GM23338 (cell line): ENCODE measurements at regions not wholly inside any gene's neighbourhood (a gene's known extent, or its start where the extent isn't known, plus 50 kb on each side); places are given as distances from the start of the nearest gene placed in this dataset.

Experiments used
- ATAC-seq: fragments of 200-7000 bp; cut with Tn5 transposase; 3 replicates; pipeline ENCODE4 v1.9.1; 2020
- DNase-seq: peaks from one replicate; pipeline ENCODE4 v3.0.0-alpha.2; 2015; ENCODE audit warnings: low spot score
- H2AFZ ChIP-seq: fragments of 200-600 bp; sonication (generic); 2 replicates; pipeline ENCODE4 v1.8.0; 2016; ENCODE audit warnings: antibody characterized with exemption, mild to moderate bottlenecking, moderate library complexity
- H3F3A ChIP-seq: fragments of 200-600 bp; sonication (generic); replicated peaks from 2 replicates; pipeline ENCODE4 v1.8.0; 2017; ENCODE audit warnings: antibody characterized with exemption, mixed run types, low read depth
- H3K27ac ChIP-seq: fragments of 200-600 bp; sonication (generic); 2 replicates; pipeline ENCODE4 v1.6.1; 2016; ENCODE audit warnings: low read depth
- H3K27me3 ChIP-seq: fragments of 200-600 bp; sonication (generic); 2 replicates; pipeline ENCODE4 v1.8.0; 2016; ENCODE audit warnings: mild to moderate bottlenecking, mixed run types, moderate library complexity; ENCODE audit not compliant: insufficient read depth
- H3K36me3 ChIP-seq: fragments of 200-600 bp; sonication (generic); 2 replicates; pipeline ENCODE4 v1.8.0; 2016; ENCODE audit warnings: mild to moderate bottlenecking; ENCODE audit not compliant: insufficient read depth
- H3K4me1 ChIP-seq: fragments of 200-600 bp; sonication (generic); 2 replicates; pipeline ENCODE4 v1.8.0; 2016; ENCODE audit warnings: mild to moderate bottlenecking, moderate library complexity; ENCODE audit not compliant: insufficient read depth
- H3K4me2 ChIP-seq: fragments of 200-600 bp; sonication (generic); 2 replicates; pipeline ENCODE4 v1.7.1; 2017; ENCODE audit warnings: mixed run types
- H3K4me3 ChIP-seq: fragments of 200-600 bp; sonication (generic); 2 replicates; pipeline ENCODE4 v1.6.1; 2016; ENCODE audit warnings: mixed run types
- H3K79me2 ChIP-seq: fragments of 200-600 bp; sonication (generic); replicated peaks from 2 replicates; pipeline ENCODE4 v1.8.0; 2017; ENCODE audit warnings: mild to moderate bottlenecking; ENCODE audit not compliant: insufficient read depth
- H3K9me2 ChIP-seq: fragments of 200-600 bp; sonication (generic); 2 replicates; pipeline ENCODE4 v1.8.0; 2017; ENCODE audit not compliant: insufficient read depth
- H4K20me1 ChIP-seq: fragments of 200-600 bp; sonication (generic); replicated peaks from 2 replicates; pipeline ENCODE4 v1.8.0; 2017; ENCODE audit warnings: mild to moderate bottlenecking; ENCODE audit not compliant: insufficient read depth
- H3K27ac Mint-ChIP-seq: 2 replicates; pipeline ENCODE4 v1.8.0; 2020; ENCODE audit warnings: inconsistent platforms, mild to moderate bottlenecking, moderate library complexity, mixed read lengths
- H3K27me3 Mint-ChIP-seq: 3 replicates; pipeline ENCODE4 v1.8.0; 2022; ENCODE audit warnings: low read depth, mild to moderate bottlenecking, moderate library complexity, mixed read lengths, inconsistent platforms; ENCODE audit not compliant: insufficient read depth, poor library complexity
- H3K36me3 Mint-ChIP-seq: 3 replicates; pipeline ENCODE4 v1.8.0; 2021; ENCODE audit warnings: low read depth, mild to moderate bottlenecking, inconsistent platforms, moderate library complexity, mixed read lengths
- H3K4me1 Mint-ChIP-seq: 3 replicates; pipeline ENCODE4 v1.8.0; 2020; ENCODE audit warnings: mild to moderate bottlenecking, inconsistent platforms, mixed read lengths
- H3K4me3 Mint-ChIP-seq: 3 replicates; pipeline ENCODE4 v1.8.0; 2021; ENCODE audit warnings: moderate library complexity, mild to moderate bottlenecking, inconsistent platforms, mixed read lengths
- H3K9me3 Mint-ChIP-seq: 3 replicates; pipeline ENCODE4 v1.8.0; 2020; ENCODE audit warnings: moderate library complexity, mild to moderate bottlenecking, inconsistent platforms, mixed read lengths
- CREB1 ChIP-seq: fragments of 250-450 bp; sonication (Bioruptor Pico); IDR thresholded peaks from 2 replicates; pipeline ENCODE4 v1.5.0; 2020; ENCODE audit warnings: low read depth, mild to moderate bottlenecking, moderate library complexity
- ETS1 ChIP-seq: IDR thresholded peaks from 2 replicates; pipeline ENCODE4 v1.6.1; 2016; ENCODE audit warnings: antibody characterized with exemption
- EZH2 ChIP-seq: fragments of 200-600 bp; sonication (generic); IDR thresholded peaks from one replicate; pipeline ENCODE4 v1.8.0; 2017; ENCODE audit warnings: antibody characterized with exemption, mild to moderate bottlenecking, low read depth; ENCODE audit not compliant: unreplicated experiment
- EZH2phosphoT487 ChIP-seq: fragments of 200-600 bp; sonication (generic); IDR thresholded peaks from one replicate; pipeline ENCODE4 v1.8.1; 2018; ENCODE audit warnings: antibody characterized with exemption; ENCODE audit not compliant: unreplicated experiment
- JUNB ChIP-seq: IDR thresholded peaks from one replicate; pipeline ENCODE4 v1.6.1; 2016; ENCODE audit warnings: antibody characterized with exemption; ENCODE audit not compliant: unreplicated experiment
- POLR2AphosphoS5 ChIP-seq: IDR thresholded peaks from 2 replicates; pipeline ENCODE4 v1.6.1; 2016; ENCODE audit warnings: antibody characterized with exemption, low read depth
- STAT1 ChIP-seq: IDR thresholded peaks from one replicate; pipeline ENCODE4 v1.6.1; 2016; ENCODE audit warnings: antibody characterized with exemption; ENCODE audit not compliant: unreplicated experiment
- ZNF114 ChIP-seq: fragments of 250-450 bp; sonication (Bioruptor Pico); IDR thresholded peaks from 2 replicates; pipeline ENCODE4 v1.5.0; 2020; ENCODE audit warnings: mild to moderate bottlenecking, moderate library complexity
- ZNF331 ChIP-seq: fragments of 250-450 bp; sonication (Bioruptor Pico); IDR thresholded peaks from 2 replicates; pipeline ENCODE4 v1.5.0; 2020; ENCODE audit warnings: low read depth, mild to moderate bottlenecking, moderate library complexity
- TF ChIP-seq, protein P1 (sequence below): fragments of 250-450 bp; sonication (Bioruptor Pico); IDR thresholded peaks from 2 replicates; pipeline ENCODE4 v1.5.0; 2020; ENCODE audit warnings: mild to moderate bottlenecking, moderate library complexity

GRCh38 chr9:28001096-28001495 is 427.8 kb upstream of the C9orf72 start (continued):
- TF ChIP-seq, protein P1, sequence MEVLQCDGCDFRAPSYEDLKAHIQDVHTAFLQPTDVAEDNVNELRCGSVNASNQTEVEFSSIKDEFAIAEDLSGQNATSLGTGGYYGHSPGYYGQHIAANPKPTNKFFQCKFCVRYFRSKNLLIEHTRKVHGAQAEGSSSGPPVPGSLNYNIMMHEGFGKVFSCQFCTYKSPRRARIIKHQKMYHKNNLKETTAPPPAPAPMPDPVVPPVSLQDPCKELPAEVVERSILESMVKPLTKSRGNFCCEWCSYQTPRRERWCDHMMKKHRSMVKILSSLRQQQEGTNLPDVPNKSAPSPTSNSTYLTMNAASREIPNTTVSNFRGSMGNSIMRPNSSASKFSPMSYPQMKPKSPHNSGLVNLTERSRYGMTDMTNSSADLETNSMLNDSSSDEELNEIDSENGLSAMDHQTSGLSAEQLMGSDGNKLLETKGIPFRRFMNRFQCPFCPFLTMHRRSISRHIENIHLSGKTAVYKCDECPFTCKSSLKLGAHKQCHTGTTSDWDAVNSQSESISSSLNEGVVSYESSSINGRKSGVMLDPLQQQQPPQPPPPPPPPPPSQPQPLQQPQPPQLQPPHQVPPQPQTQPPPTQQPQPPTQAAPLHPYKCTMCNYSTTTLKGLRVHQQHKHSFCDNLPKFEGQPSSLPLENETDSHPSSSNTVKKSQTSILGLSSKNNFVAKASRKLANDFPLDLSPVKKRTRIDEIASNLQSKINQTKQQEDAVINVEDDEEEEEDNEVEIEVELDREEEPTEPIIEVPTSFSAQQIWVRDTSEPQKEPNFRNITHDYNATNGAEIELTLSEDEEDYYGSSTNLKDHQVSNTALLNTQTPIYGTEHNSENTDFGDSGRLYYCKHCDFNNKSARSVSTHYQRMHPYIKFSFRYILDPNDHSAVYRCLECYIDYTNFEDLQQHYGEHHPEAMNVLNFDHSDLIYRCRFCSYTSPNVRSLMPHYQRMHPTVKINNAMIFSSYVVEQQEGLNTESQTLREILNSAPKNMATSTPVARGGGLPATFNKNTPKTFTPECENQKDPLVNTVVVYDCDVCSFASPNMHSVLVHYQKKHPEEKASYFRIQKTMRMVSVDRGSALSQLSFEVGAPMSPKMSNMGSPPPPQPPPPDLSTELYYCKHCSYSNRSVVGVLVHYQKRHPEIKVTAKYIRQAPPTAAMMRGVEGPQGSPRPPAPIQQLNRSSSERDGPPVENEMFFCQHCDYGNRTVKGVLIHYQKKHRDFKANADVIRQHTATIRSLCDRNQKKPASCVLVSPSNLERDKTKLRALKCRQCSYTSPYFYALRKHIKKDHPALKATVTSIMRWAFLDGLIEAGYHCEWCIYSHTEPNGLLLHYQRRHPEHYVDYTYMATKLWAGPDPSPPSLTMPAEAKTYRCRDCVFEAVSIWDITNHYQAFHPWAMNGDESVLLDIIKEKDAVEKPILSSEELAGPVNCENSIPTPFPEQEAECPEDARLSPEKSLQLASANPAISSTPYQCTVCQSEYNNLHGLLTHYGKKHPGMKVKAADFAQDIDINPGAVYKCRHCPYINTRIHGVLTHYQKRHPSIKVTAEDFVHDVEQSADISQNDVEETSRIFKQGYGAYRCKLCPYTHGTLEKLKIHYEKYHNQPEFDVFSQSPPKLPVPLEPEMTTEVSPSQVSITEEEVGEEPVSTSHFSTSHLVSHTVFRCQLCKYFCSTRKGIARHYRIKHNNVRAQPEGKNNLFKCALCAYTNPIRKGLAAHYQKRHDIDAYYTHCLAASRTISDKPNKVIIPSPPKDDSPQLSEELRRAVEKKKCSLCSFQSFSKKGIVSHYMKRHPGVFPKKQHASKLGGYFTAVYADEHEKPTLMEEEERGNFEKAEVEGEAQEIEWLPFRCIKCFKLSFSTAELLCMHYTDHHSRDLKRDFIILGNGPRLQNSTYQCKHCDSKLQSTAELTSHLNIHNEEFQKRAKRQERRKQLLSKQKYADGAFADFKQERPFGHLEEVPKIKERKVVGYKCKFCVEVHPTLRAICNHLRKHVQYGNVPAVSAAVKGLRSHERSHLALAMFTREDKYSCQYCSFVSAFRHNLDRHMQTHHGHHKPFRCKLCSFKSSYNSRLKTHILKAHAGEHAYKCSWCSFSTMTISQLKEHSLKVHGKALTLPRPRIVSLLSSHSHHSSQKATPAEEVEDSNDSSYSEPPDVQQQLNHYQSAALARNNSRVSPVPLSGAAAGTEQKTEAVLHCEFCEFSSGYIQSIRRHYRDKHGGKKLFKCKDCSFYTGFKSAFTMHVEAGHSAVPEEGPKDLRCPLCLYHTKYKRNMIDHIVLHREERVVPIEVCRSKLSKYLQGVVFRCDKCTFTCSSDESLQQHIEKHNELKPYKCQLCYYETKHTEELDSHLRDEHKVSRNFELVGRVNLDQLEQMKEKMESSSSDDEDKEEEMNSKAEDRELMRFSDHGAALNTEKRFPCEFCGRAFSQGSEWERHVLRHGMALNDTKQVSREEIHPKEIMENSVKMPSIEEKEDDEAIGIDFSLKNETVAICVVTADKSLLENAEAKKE (CRISPR knock-in tag), result no peak
- TF ChIP-seq JUNB (no peak), ZNF114 (CRISPR knock-in tag) (no peak), EZH2phosphoT487 (no peak), STAT1 (no peak), EZH2 (no peak), POLR2AphosphoS5 (no peak)

DNA sequence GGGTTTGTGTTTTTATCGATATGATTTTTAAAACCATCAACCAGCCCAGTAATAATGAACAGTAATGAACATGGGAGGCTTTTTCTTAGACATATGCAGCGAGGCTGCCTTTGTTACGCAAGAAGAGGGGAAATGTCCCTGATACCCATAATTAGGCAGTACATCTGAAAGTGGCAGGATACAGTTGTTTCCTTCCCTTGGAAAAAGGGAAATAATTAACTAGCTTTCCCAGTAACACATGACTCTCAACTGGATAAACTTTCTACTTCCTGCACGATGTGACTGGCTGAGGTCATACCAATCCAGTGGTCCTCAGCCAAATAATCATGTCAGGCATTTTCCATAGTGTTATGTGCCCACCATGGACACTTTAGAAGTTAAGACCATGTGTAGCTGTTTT is 431.6 kb upstream of the C9orf72 start:
- H3K9me3 Mint-ChIP-seq, result no peaks in the 10 kb centered on the region; the same call in 2 of the 3 replicates
- ATAC-seq, result no peak
- no peak for TF ChIP-seq STAT1
- no peak for TF ChIP-seq ETS1
- no peak for TF ChIP-seq ZNF331 (CRISPR knock-in tag)
- no peak for TF ChIP-seq JUNB
- TF ChIP-seq, protein P1 (CRISPR knock-in tag), result no peak
- TF ChIP-seq EZH2, result no peak
- no peak for TF ChIP-seq CREB1

More for the DNA sequence above, 431.6 kb upstream of the C9orf72 start:
- Histone ChIP-seq H4K20me1 (no peaks in the 10 kb centered on the region), H3K27me3 (no peaks in the 10 kb centered on the region), H3K79me2 (no peaks in the 10 kb centered on the region), H3K36me3 (no peaks in the 10 kb centered on the region), H3K27ac (no peak overlapping the region), H3K4me1 (peaks cover 16% of the 10 kb centered on the region), H3K4me2 (no peak overlapping the region), H3F3A (no peaks in the 10 kb centered on the region), H3K4me3 (no peak overlapping the region), H3K9me2 (no peaks in the 10 kb centered on the region; the same call in 1 of the 2 replicates), H2AFZ (no peak overlapping the region)
- Mint-ChIP-seq H3K27me3 (no peaks in the 10 kb centered on the region), H3K27ac (no peak overlapping the region), H3K4me3 (no peak overlapping the region), H3K36me3 (no peaks in the 10 kb centered on the region), H3K4me1 (peaks cover 16% of the 10 kb centered on the region)
- no peak for DNase-seq
